Occipital lobe (tissue), 1 donor: ENCODE measurements at regions not wholly inside any gene's neighbourhood (a gene's known extent, or its start where the extent isn't known, plus 50 kb on each side); places are given as distances from the start of the nearest gene placed in this dataset.
"Not testable (repeated sequence)": the region's sequence is repeated elsewhere in the genome, so short reads cannot be mapped to it uniquely, and the experiment has no call there.

Experiments used
- DNase-seq: peaks from one replicate; lab custom pipeline; 2025; lab: John Stamatoyannopoulos, UW

GRCh38 chr11:81579339-81579738 is 1154.3 kb downstream of the FAM181B start:
- no peak for DNase-seq

GRCh38 chr11:81578571-81578970 is 1155.1 kb downstream of the FAM181B start:
- no peak for DNase-seq

GRCh38 chr11:81574301-81574700 is 1159.4 kb downstream of the FAM181B start:
- DNase-seq = no peak

GRCh38 chr11:81573367-81573766 is 1160.3 kb downstream of the FAM181B start:
- DNase-seq = no peak

- no peak for DNase-seq
Measured at GRCh38 chr11:81570669-81571068, 1163.0 kb downstream of the FAM181B start.

GRCh38 chr11:81569999-81570398 is 1163.7 kb downstream of the FAM181B start:
- DNase-seq = no peak

GRCh38 chr11:81568918-81569317 is 1164.7 kb downstream of the FAM181B start:
- no peak for DNase-seq

- DNase-seq = no peak
Measured at GRCh38 chr11:81548123-81548522, 1185.5 kb downstream of the FAM181B start.

- not testable (repeated sequence) for DNase-seq
Measured at GRCh38 chr11:81539806-81540205, 1193.9 kb downstream of the FAM181B start.

GRCh38 chr11:81515566-81515965 is 1218.1 kb downstream of the FAM181B start:
- DNase-seq = no peak

- DNase-seq = no peak
Measured at GRCh38 chr11:81497202-81497804, 1236.4 kb downstream of the FAM181B start.

GRCh38 chr11:81496601-81497000 is 1237.1 kb downstream of the FAM181B start:
- no peak for DNase-seq

- no peak for DNase-seq
Measured at GRCh38 chr11:81495699-81496292, 1237.9 kb downstream of the FAM181B start.

- no peak for DNase-seq
Measured at GRCh38 chr11:81494431-81494830, 1239.2 kb downstream of the FAM181B start.

GRCh38 chr11:81492923-81493445 is 1240.7 kb downstream of the FAM181B start:
- no peak for DNase-seq

GRCh38 chr11:81487109-81487508 is 1246.6 kb downstream of the FAM181B start:
- DNase-seq = no peak

GRCh38 chr11:81484196-81484595 is 1249.5 kb downstream of the FAM181B start:
- no peak for DNase-seq

GRCh38 chr11:81477277-81477676 is 1256.4 kb downstream of the FAM181B start:
- no peak for DNase-seq

GRCh38 chr11:81476345-81476744 is 1257.3 kb downstream of the FAM181B start:
- DNase-seq = no peak

- no peak for DNase-seq
Measured at GRCh38 chr11:81472646-81473045, 1261.0 kb downstream of the FAM181B start.

- no peak for DNase-seq
Measured at GRCh38 chr11:81470446-81470845, 1263.2 kb downstream of the FAM181B start.

GRCh38 chr11:81459766-81460306 is 1273.8 kb downstream of the FAM181B start:
- no peak for DNase-seq

GRCh38 chr11:81449588-81450156 is 1284.0 kb downstream of the FAM181B start:
- DNase-seq = no peak
